Vagina (tissue), 2 donors: ENCODE measurements at regions not wholly inside any gene's neighbourhood (a gene's known extent, or its start where the extent isn't known, plus 50 kb on each side); places are given as distances from the start of the nearest gene placed in this dataset.

Experiments used
- CTCF ChIP-seq, 3 experiments: fragments of 450-650 bp in 2 of 3; fragments of 200-600 bp in 1 of 3; sonication (generic) in 1 of 3; IDR thresholded peaks; one replicate each; pipeline ENCODE4 v1.5.1; 2017 to 2019; ENCODE audit warnings: antibody characterized with exemption in 3 of 3, mild to moderate bottlenecking in 2 of 3, moderate library complexity in 2 of 3
- POLR2AphosphoS5 ChIP-seq, 2 donors: sonication (generic); formaldehyde crosslinking; IDR thresholded peaks; one replicate each; pipeline ENCODE4 v1.9.0; 2017; ENCODE audit warnings: antibody characterized with exemption in 2 of 2, mild to moderate bottlenecking in 2 of 2, low read depth in 1 of 2; ENCODE audit not compliant: insufficient read depth in 1 of 2

- TF ChIP-seq CTCF (IDR thresholded peaks at IDR 0.05) (no peak), POLR2AphosphoS5 (IDR thresholded peaks at IDR 0.05; ENCODE audit: insufficient read depth in 1 of 2, low read depth in 1 of 2) (no peak)
Observed at GRCh38 chr1:93777255-93777654, 95.6 kb upstream of the BCAR3 start.
